IMR-90 (cell line): ENCODE measurements at regions not wholly inside any gene's neighbourhood (a gene's known extent, or its start where the extent isn't known, plus 50 kb on each side); places are given as distances from the start of the nearest gene placed in this dataset.

ENCODE experiments used
- ATAC-seq: fragments of 200-7000 bp; cut with Tn5 transposase; 2 replicates; pipeline ENCODE4 v1.9.1; 2020; ENCODE audit warnings: low read depth, mild to moderate bottlenecking, moderate library complexity
- BruUV-seq: library from RNA; stranded (reverse); fragments of 400-500 nt; replicated peaks from 2 replicates; lab custom pipeline; 2021; lab: Mats Ljungman, UMichigan
- CTCF ChIA-PET: fragments of 300-600 bp; formaldehyde crosslinking; extraction: SDS; loops from one replicate; lab custom pipeline; 2021; ENCODE audit warnings: antibody characterized with exemption; lab: Yijun Ruan, JAX
- POLR2A ChIA-PET: fragments of 300-600 bp; sonication (Branson Sonifier 250); formaldehyde crosslinking; loops from one replicate; lab custom pipeline; 2022; ENCODE audit warnings: antibody characterized with exemption; ENCODE audit not compliant: unreplicated experiment; lab: Charles Lee
- DNase-seq: peaks from one replicate; pipeline ENCODE4 v3.0.0; 2013
- H2AFZ ChIP-seq: replicated peaks from 2 replicates; pipeline ENCODE3; 2013; ENCODE audit warnings: low read length, mild to moderate bottlenecking; ENCODE audit not compliant: poor library complexity
- H2AK5ac ChIP-seq: 2 replicates; pipeline ENCODE4 v1.6.1; 2013; ENCODE audit warnings: low read depth, low read length, inconsistent platforms
- H2AK9ac ChIP-seq: replicated peaks from 2 replicates; pipeline ENCODE3; 2013; ENCODE audit warnings: mild to moderate bottlenecking, low read depth, low read length, moderate library complexity; ENCODE audit not compliant: poor library complexity
- H2BK120ac ChIP-seq: 2 replicates; pipeline ENCODE4 v1.6.1; 2013; ENCODE audit warnings: low read depth, low read length, inconsistent platforms
- H2BK15ac ChIP-seq: 3 replicates; pipeline ENCODE4 v1.6.1; 2013; ENCODE audit warnings: low read depth, low read length, inconsistent platforms
- H2BK20ac ChIP-seq: 2 replicates; pipeline ENCODE4 v1.6.1; 2013; ENCODE audit warnings: low read depth, mild to moderate bottlenecking, inconsistent platforms, low read length, moderate library complexity
- H2BK5ac ChIP-seq: 2 replicates; pipeline ENCODE4 v1.6.1; 2013; ENCODE audit warnings: mild to moderate bottlenecking, low read depth, low read length, inconsistent platforms; ENCODE audit not compliant: poor library complexity, severe bottlenecking
- H3K14ac ChIP-seq: replicated peaks from 2 replicates; pipeline ENCODE4 v1.6.1; 2013; ENCODE audit warnings: low read depth, low read length, inconsistent platforms
- H3K18ac ChIP-seq: 2 replicates; pipeline ENCODE4 v1.6.1; 2013; ENCODE audit warnings: low read depth, low read length, control low read depth
- H3K23ac ChIP-seq: 2 replicates; pipeline ENCODE4 v1.6.1; 2013; ENCODE audit warnings: low read depth, low read length, inconsistent platforms
- H3K27ac ChIP-seq: 2 replicates; pipeline ENCODE4 v1.5.1; 2013; ENCODE audit warnings: mild to moderate bottlenecking, control low read depth, low read length; ENCODE audit not compliant: insufficient read depth
- H3K27me3 ChIP-seq: 2 replicates; pipeline ENCODE4 v1.6.1; 2013; ENCODE audit warnings: low read length; ENCODE audit not compliant: control insufficient read depth, insufficient read depth
- H3K36me3 ChIP-seq: 2 replicates; pipeline ENCODE4 v1.6.1; 2013; ENCODE audit warnings: low read length, mixed read lengths; ENCODE audit not compliant: control insufficient read depth, insufficient read depth
- H3K4ac ChIP-seq: 2 replicates; pipeline ENCODE4 v1.6.1; 2013; ENCODE audit warnings: low read depth, low read length, inconsistent platforms
- H3K4me1 ChIP-seq: 2 replicates; pipeline ENCODE4 v1.6.1; 2013; ENCODE audit warnings: low read length, mixed read lengths; ENCODE audit not compliant: control insufficient read depth, insufficient read depth
- H3K4me2 ChIP-seq: 2 replicates; pipeline ENCODE4 v1.6.1; 2013; ENCODE audit warnings: low read depth, mild to moderate bottlenecking, control low read depth, low read length, moderate library complexity
- H3K4me3 ChIP-seq: 2 replicates; pipeline ENCODE4 v1.5.1; 2013; ENCODE audit warnings: low read depth, mild to moderate bottlenecking, control low read depth, low read length, moderate library complexity; ENCODE audit not compliant: insufficient read depth
- H3K56ac ChIP-seq: 2 replicates; pipeline ENCODE4 v1.6.1; 2013; ENCODE audit warnings: low read length, inconsistent platforms; ENCODE audit not compliant: insufficient read depth; ENCODE audit errors: extremely low read depth
- H3K79me1 ChIP-seq, 2 experiments: 2 replicates each; pipeline ENCODE4 v1.6.1; 2013; ENCODE audit warnings: low read length in 2 of 2, inconsistent platforms in 1 of 2, low read depth in 1 of 2
- H3K9ac ChIP-seq: 2 replicates; pipeline ENCODE4 v1.6.1; 2013; ENCODE audit warnings: low read depth, low read length, control low read depth
- H3K9me1 ChIP-seq: 2 replicates; pipeline ENCODE4 v1.6.1; 2013; ENCODE audit warnings: low read length, inconsistent platforms; ENCODE audit not compliant: insufficient read depth
- H3K9me3 ChIP-seq: 2 replicates; pipeline ENCODE4 v1.6.1; 2013; ENCODE audit warnings: low read length; ENCODE audit not compliant: control insufficient read depth, insufficient read depth
- H4K20me1 ChIP-seq: 2 replicates; pipeline ENCODE4 v1.6.1; 2013; ENCODE audit warnings: low read length, inconsistent platforms; ENCODE audit not compliant: insufficient read depth
- H4K5ac ChIP-seq: 2 replicates; pipeline ENCODE4 v1.6.1; 2013; ENCODE audit warnings: mild to moderate bottlenecking, low read depth, low read length, control low read depth
- H4K8ac ChIP-seq, 2 experiments: 2 replicates each; pipeline ENCODE4 v1.6.1; 2013; ENCODE audit warnings: low read depth in 2 of 2, low read length in 2 of 2, control low read depth in 1 of 2, inconsistent platforms in 1 of 2
- H4K91ac ChIP-seq: 2 replicates; pipeline ENCODE4 v1.6.1; 2013; ENCODE audit warnings: low read depth, low read length, inconsistent platforms; ENCODE audit not compliant: insufficient read depth
- BHLHE40 ChIP-seq: fragments of 150-350 bp; IDR thresholded peaks from 2 replicates; pipeline ENCODE4 v1.6.1; 2016; ENCODE audit warnings: mild to moderate bottlenecking, low read depth, low read length
- CHD1 ChIP-seq: IDR thresholded peaks from 2 replicates; pipeline ENCODE4 v1.6.1; 2012; ENCODE audit warnings: low read depth, low read length, improper control_type of control experiment
- CTCF ChIP-seq: conservative IDR thresholded peaks from 2 replicates; pipeline ENCODE4 v1.5.1; 2012; ENCODE audit warnings: mild to moderate bottlenecking, low read depth, low read length, improper control_type of control experiment
- FOS ChIP-seq: fragments of 150-350 bp; IDR thresholded peaks from 2 replicates; pipeline ENCODE4 v1.6.1; 2016; ENCODE audit warnings: low read depth, low read length
- MXI1 ChIP-seq: IDR thresholded peaks from 2 replicates; pipeline ENCODE4 v1.6.1; 2012; ENCODE audit warnings: low read depth, mild to moderate bottlenecking, low read length, moderate library complexity, borderline replicate concordance
- RAD21 ChIP-seq: IDR thresholded peaks from 2 replicates; pipeline ENCODE4 v1.6.1; 2012; ENCODE audit warnings: low read length, improper control_type of control experiment
- RCOR1 ChIP-seq: IDR thresholded peaks from 2 replicates; pipeline ENCODE4 v1.6.1; 2012; ENCODE audit warnings: mild to moderate bottlenecking, low read length, improper control_type of control experiment; ENCODE audit not compliant: insufficient replicate concordance
- RFX5 ChIP-seq: IDR thresholded peaks from 2 replicates; pipeline ENCODE4 v1.8.0; 2012; ENCODE audit warnings: low read depth, mild to moderate bottlenecking, low read length, moderate library complexity
- SMC3 ChIP-seq: fragments of 150-350 bp; IDR thresholded peaks from 2 replicates; pipeline ENCODE4 v1.6.1; 2016; ENCODE audit warnings: low read depth, mild to moderate bottlenecking, antibody characterized with exemption, low read length, moderate library complexity
- USF2 ChIP-seq: fragments of 150-350 bp; IDR thresholded peaks from 2 replicates; pipeline ENCODE4 v1.6.1; 2017; ENCODE audit warnings: mild to moderate bottlenecking, antibody characterized with exemption, low read length, low read depth
- WGBS, 2 experiments: methylation state at CpG; one replicate each; pipeline versions ENCODE4 v1.1.5 to v1.1.7; 2013; ENCODE audit warnings: missing lambda C conversion rate in 2 of 2; ENCODE audit not compliant: insufficient read length in 1 of 2; ENCODE audit errors: extremely low coverage in 2 of 2; 5-methylcytosine and 5-hydroxymethylcytosine counted together
- dilution Hi-C: fragments of 300-500 bp; cut with HindIII; formaldehyde crosslinking; loops from one replicate; pipeline ENCODE4 v1.14.3; 2018; ENCODE audit warnings: low sequenced_read_pairs; ENCODE audit not compliant: unreplicated experiment
- in situ Hi-C: fragments of 300-500 bp; cut with MboI; formaldehyde crosslinking; loops from 3 replicates; pipeline ENCODE4 v1.14.3; 2019; ENCODE audit warnings: low sequenced_read_pairs, inconsistent platforms, mixed read lengths
- intact Hi-C: fragments of 100-400 bp; cut with micrococcal nuclease; formaldehyde crosslinking; loops from 2 replicates; pipeline ENCODE4 v1.10.0; 2022
- TF ChIP-seq, protein P1 (sequence below): fragments of 150-350 bp; IDR thresholded peaks from 2 replicates; pipeline ENCODE4 v1.6.1; 2016; ENCODE audit warnings: low read depth, mild to moderate bottlenecking, low read length, moderate library complexity, borderline replicate concordance

DNA sequence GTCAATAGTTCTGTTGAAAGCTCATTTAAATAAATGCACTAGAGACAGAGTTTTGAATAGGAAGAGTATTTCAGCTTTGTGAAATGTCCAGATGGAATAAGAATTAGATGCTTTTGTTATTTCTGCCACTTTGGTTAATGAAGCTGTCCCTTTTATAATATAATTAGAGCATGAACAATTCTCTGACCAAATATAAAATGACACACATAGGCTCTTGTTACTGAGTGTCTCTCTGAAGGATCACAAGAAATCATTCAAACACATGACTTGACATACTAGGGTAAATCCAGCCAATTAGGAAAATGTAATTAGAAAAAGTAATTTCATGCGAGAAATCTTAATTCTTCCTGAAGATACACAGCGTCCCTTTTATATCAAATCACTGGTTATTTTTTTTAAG lies 68.4 kb upstream of the DDIT4L start:
- H4K5ac ChIP-seq, result no peak overlapping the region
- TF ChIP-seq CTCF, result no peak
- TF ChIP-seq SMC3, result no peak
- TF ChIP-seq MXI1, result no peak
- no peak for TF ChIP-seq RCOR1
- no peak for TF ChIP-seq BHLHE40
- no peak for TF ChIP-seq RAD21
- no peak for TF ChIP-seq FOS
- no peak for TF ChIP-seq RFX5
- no peak for TF ChIP-seq CHD1
- no peak for TF ChIP-seq USF2
- TF ChIP-seq, protein P1, sequence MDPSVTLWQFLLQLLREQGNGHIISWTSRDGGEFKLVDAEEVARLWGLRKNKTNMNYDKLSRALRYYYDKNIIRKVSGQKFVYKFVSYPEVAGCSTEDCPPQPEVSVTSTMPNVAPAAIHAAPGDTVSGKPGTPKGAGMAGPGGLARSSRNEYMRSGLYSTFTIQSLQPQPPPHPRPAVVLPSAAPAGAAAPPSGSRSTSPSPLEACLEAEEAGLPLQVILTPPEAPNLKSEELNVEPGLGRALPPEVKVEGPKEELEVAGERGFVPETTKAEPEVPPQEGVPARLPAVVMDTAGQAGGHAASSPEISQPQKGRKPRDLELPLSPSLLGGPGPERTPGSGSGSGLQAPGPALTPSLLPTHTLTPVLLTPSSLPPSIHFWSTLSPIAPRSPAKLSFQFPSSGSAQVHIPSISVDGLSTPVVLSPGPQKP, result no peak
- ChIA-PET CTCF (no interaction called here), POLR2A (no interaction called here)
- no peak overlapping the region for H3K23ac ChIP-seq
- no peak overlapping the region for H3K9ac ChIP-seq
- no peaks in the 10 kb centered on the region for H3K4me1 ChIP-seq
- in situ Hi-C loops, result no loop called here
- H3K79me1 ChIP-seq, result no peaks in the 10 kb centered on the region
- intact Hi-C loops, result no loop called here
- no TSS peak for BruUV-seq
- H2AK5ac ChIP-seq, result no peak overlapping the region
- H3K4me2 ChIP-seq, result no peak overlapping the region
- H2AK9ac ChIP-seq, result no peak overlapping the region
- ATAC-seq (no peak), DNase-seq (no peak)
- no peak overlapping the region for H2BK120ac ChIP-seq
- H3K14ac ChIP-seq, result no peak overlapping the region
- no peaks in the 10 kb centered on the region for H3K9me3 ChIP-seq
- no peak overlapping the region for H4K91ac ChIP-seq
- H3K36me3 ChIP-seq, result no peaks in the 10 kb centered on the region
- H3K27ac ChIP-seq, result no peak overlapping the region
- H3K27me3 ChIP-seq, result no peaks in the 10 kb centered on the region
- no peak overlapping the region for H2BK15ac ChIP-seq
- no peak overlapping the region for H2BK20ac ChIP-seq
- no peak overlapping the region for H4K8ac ChIP-seq
- H3K18ac ChIP-seq, result no peak overlapping the region
- WGBS, 2 experiments, result no CpG with 5 or more reads among the region's 2 CpGs
- H4K20me1 ChIP-seq, result no peaks in the 10 kb centered on the region
- H2AFZ ChIP-seq, result no peak overlapping the region
- no peak overlapping the region for H2BK5ac ChIP-seq
- no peak overlapping the region for H3K56ac ChIP-seq
- no peak overlapping the region for H3K4ac ChIP-seq
- no peak overlapping the region for H3K4me3 ChIP-seq
- no peaks in the 10 kb centered on the region for H3K9me1 ChIP-seq
- dilution Hi-C loops, result no loop called here
